Common myeloid progenitor, CD34-positive (primary cell): ENCODE measurements at regions not wholly inside any gene's neighbourhood (a gene's known extent, or its start where the extent isn't known, plus 50 kb on each side); places are given as distances from the start of the nearest gene placed in this dataset.

Experiments
- CTCF ChIA-PET: fragments of 350-600 bp; sonication (Branson Sonifier 250); formaldehyde crosslinking; loops from one replicate; lab custom pipeline; 2021; ENCODE audit warnings: antibody characterized with exemption; lab: Charles Lee
- POLR2A ChIA-PET: fragments of 350-600 bp; sonication (Branson Sonifier 250); formaldehyde crosslinking; loops from one replicate; lab custom pipeline; 2021; ENCODE audit warnings: antibody characterized with exemption; lab: Charles Lee
- DNase-seq, 3 donors: peaks; one replicate each; pipeline versions ENCODE4 v3.0.0 to v3.0.0-alpha.2; 2013
- H3K27ac ChIP-seq, 2 experiments: 1 replicate in 1 of 2; 2 replicates in 1 of 2; pipeline ENCODE4 v1.7.0; 2013; ENCODE audit warnings: inconsistent platforms in 2 of 2, low read length in 2 of 2, mild to moderate bottlenecking in 2 of 2, low read depth in 1 of 2, moderate library complexity in 1 of 2; ENCODE audit not compliant: severe bottlenecking in 2 of 2, insufficient read depth in 1 of 2, poor library complexity in 1 of 2
- H3K27me3 ChIP-seq, 5 experiments: replicated peaks in 2 of 5; 1 replicate in 3 of 5; 2 replicates in 2 of 5; pipeline versions ENCODE4 v1.6.1 to v1.7.0; 2013; ENCODE audit warnings: low read length in 4 of 5, mild to moderate bottlenecking in 2 of 5, moderate library complexity in 2 of 5, inconsistent platforms in 1 of 5; ENCODE audit not compliant: insufficient read depth in 5 of 5, control insufficient read depth in 4 of 5
- H3K36me3 ChIP-seq, 4 experiments: 1 replicate in 2 of 4; 2 replicates in 2 of 4; pipeline versions ENCODE4 v1.6.1 to v1.7.0; 2013; ENCODE audit warnings: low read length in 3 of 4, control low read depth in 1 of 4, mild to moderate bottlenecking in 1 of 4; ENCODE audit not compliant: control insufficient read depth in 4 of 4, insufficient read depth in 4 of 4
- H3K4me1 ChIP-seq, 4 experiments: 1 replicate in 3 of 4; 2 replicates in 1 of 4; pipeline versions ENCODE4 v1.6.1 to v1.7.1; 2013; ENCODE audit warnings: low read length in 3 of 4, mild to moderate bottlenecking in 3 of 4, control low read depth in 1 of 4, inconsistent platforms in 1 of 4, moderate library complexity in 1 of 4; ENCODE audit not compliant: control insufficient read depth in 4 of 4, insufficient read depth in 4 of 4; ENCODE audit errors: control extremely low read depth in 1 of 4
- H3K4me3 ChIP-seq, 7 experiments: 1 replicate in 4 of 7; 2 replicates in 3 of 7; pipeline versions ENCODE4 v1.5.1 to v1.7.0; 2013; ENCODE audit warnings: mild to moderate bottlenecking in 7 of 7, low read length in 6 of 7, moderate library complexity in 6 of 7, inconsistent platforms in 2 of 7, low read depth in 2 of 7, control low read depth in 1 of 7; ENCODE audit not compliant: insufficient read depth in 4 of 7, control insufficient read depth in 1 of 7; ENCODE audit errors: extremely low read depth in 1 of 7
- H3K9me3 ChIP-seq, 5 experiments: 1 replicate in 4 of 5; 2 replicates in 1 of 5; pipeline versions ENCODE4 v1.6.1 to v1.7.1; 2013; ENCODE audit warnings: low read length in 4 of 5, mild to moderate bottlenecking in 2 of 5, inconsistent platforms in 1 of 5, low read depth in 1 of 5, moderate library complexity in 1 of 5; ENCODE audit not compliant: control insufficient read depth in 4 of 5, insufficient read depth in 2 of 5; ENCODE audit errors: control extremely low read depth in 1 of 5
- WGBS: methylation state at CpG from one replicate; pipeline ENCODE4 v1.1.5; 2013; ENCODE audit not compliant: insufficient coverage; 5-methylcytosine and 5-hydroxymethylcytosine counted together

DNA sequence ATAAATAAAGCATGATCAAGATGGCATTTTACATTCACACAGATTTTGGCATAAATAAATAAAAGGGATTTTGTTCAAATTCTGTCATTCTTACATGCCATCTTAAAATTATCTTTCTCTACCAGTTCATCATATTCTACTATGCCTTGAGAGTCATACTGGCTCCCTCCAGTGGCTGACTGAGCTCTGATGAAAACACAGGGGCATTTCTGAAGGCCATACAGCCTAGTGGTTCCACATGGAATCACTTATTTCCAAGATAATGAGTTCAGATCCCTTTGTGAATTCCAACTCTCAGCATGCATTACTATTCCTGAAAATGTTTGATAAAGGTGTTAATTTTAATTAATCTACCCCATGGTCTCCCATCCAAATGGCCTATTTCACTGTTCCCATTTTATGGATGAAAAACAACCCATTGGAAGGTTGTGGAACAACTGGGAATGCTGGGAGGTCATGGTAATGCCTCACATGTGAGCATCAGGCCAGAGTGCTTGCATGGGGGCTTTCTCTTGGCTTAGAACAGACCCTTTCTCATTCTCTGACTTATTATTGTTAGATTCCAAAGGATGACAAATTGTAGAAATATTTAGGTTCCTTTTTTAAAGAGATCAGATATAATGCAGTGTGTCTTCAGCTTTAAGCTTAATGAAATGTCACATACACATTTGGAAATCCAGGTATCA, 622.4 kb upstream of the PKN2 start:
- no peak overlapping the region for H3K4me3 ChIP-seq
- no peaks in the 10 kb centered on the region for H3K9me3 ChIP-seq
- H3K36me3 ChIP-seq: no peaks in the 10 kb centered on the region
- ChIA-PET POLR2A (no interaction called here), CTCF (interaction anchor here (0.9 to 1.9 kb wide), 10 partner anchors 9 to 927 kb away, joined by 3 to 10 read pairs (median 4); no protein-coding TSS in a partner anchor)
- H3K4me1 ChIP-seq: peaks cover 0 to 14% (median 6%) of the 10 kb centered on the region in 4 experiments
- DNase-seq: peak; percentile 68 to 84 (median 81)
- H3K27me3 ChIP-seq: no peaks in the 10 kb centered on the region
- no peak overlapping the region for H3K27ac ChIP-seq

DNA sequence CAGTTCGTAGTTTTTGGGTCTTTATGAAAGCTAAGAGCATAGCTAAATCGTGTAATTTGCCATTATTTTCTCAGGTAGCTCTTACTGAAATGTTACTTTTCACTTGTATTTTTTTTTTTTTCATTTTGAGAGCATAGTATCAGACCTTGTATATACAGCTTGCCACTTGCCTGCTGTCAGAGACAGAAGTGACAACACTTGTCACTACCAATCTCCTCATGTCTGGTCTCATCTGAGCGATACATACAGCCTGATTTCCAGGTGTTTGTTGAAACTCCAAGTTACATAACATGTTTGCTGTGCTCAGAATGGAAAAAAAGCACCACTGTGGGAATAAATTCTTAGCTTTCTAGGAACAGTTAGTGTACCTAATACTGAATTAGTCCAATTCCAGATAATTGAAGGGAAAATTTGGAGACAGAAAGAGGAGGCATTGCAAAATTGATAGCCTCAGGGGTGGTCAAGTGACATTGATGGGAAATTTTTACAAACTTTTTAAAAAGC, 621.4 kb upstream of the PKN2 start:
- 100% methylated on average over 1 of the region's 3 CpGs for WGBS
- H3K27me3 ChIP-seq: no peaks in the 10 kb centered on the region
- H3K27ac ChIP-seq: no peak overlapping the region

DNA sequence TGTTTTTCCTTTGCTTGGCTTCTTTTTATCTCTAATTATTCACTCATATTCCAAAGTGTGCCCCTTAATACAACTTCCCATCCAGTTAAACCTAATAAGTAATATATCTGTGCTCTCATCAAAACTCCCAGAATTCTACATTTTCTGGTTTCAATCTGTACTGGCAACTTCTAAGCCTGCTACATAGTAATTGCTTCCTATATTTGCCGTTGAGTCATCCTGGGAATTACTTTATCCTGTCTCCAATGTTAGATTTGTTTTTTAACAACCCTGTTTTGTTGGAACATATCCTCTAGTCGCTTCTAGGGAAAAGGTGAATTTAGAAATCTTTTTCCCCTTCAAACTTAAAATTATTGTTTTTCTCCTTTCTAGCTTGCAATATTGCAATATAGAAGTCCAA, 620.5 kb upstream of the PKN2 start:
- H3K9me3 ChIP-seq: no peaks in the 10 kb centered on the region
- no peaks in the 10 kb centered on the region for H3K36me3 ChIP-seq
- CTCF ChIA-PET: interaction anchor here (0.6 to 2.1 kb wide), 6 partner anchors 8 to 932 kb away, joined by 3 to 6 read pairs (median 4); no protein-coding TSS in a partner anchor
- WGBS: no CpG with 5 or more reads among the region's 2 CpGs
- POLR2A ChIA-PET: interaction anchor here (0.6 kb wide), 1 partner anchor 741 kb away, joined by 3 read pairs; no protein-coding TSS in a partner anchor
- no peak overlapping the region for H3K4me3 ChIP-seq
- no peak overlapping the region for H3K27ac ChIP-seq
- H3K4me1 ChIP-seq: peaks cover 0 to 5% (median 2%) of the 10 kb centered on the region in 4 experiments
- DNase-seq: no peak
- no peaks in the 10 kb centered on the region for H3K27me3 ChIP-seq

More for the DNA sequence above, 621.4 kb upstream of the PKN2 start:
- ChIA-PET CTCF (interaction anchor here (0.7 to 2.1 kb wide), 6 partner anchors 9 to 931 kb away, joined by 3 to 6 read pairs (median 4); no protein-coding TSS in a partner anchor), POLR2A (interaction anchor here (0.5 kb wide), 1 partner anchor 779 kb away, joined by 3 read pairs; no protein-coding TSS in a partner anchor)
- Histone ChIP-seq H3K4me1 (peaks cover 0 to 14% (median 6%) of the 10 kb centered on the region in 4 experiments), H3K9me3 (no peaks in the 10 kb centered on the region), H3K36me3 (no peaks in the 10 kb centered on the region), H3K4me3 (no peak overlapping the region)
- DNase-seq: no peak

DNA sequence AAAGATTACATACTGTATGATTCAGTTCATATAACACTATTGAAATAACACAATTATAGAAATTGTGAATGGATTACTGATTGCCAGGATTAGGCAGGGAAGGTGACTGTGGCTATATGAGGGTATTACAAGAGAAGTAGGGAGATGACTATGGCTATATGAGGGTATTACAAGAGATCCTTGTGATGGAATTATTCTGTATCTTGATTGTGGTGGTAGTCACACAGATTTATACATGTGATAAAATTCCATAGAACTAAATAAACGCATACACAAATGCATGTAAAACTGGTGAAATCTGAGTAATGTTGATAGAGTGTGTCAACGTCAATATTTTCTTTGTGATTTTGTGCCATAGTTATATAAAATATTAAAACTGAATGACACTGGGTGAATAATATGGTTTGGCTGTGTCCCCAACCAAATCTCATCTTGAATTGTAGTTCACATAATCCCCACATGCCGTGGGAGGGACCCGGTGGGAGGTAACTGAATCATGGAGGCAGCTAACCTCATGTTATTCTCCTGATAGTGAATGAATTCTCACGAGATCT, 615.6 kb upstream of the PKN2 start:
- Histone ChIP-seq H3K27ac (no peak overlapping the region), H3K36me3 (no peaks in the 10 kb centered on the region), H3K4me1 (no peaks in the 10 kb centered on the region), H3K9me3 (no peaks in the 10 kb centered on the region), H3K4me3 (no peak overlapping the region), H3K27me3 (peaks cover 0 to 5% (median 0%) of the 10 kb centered on the region in 5 experiments)
- ChIA-PET POLR2A (no interaction called here), CTCF (interaction anchor here (1.0 kb wide), 1 partner anchor 115 kb away, joined by 3 read pairs; no protein-coding TSS in a partner anchor)
- DNase-seq: no peak
- 44% methylated on average over 1 of the region's 5 CpGs for WGBS

DNA sequence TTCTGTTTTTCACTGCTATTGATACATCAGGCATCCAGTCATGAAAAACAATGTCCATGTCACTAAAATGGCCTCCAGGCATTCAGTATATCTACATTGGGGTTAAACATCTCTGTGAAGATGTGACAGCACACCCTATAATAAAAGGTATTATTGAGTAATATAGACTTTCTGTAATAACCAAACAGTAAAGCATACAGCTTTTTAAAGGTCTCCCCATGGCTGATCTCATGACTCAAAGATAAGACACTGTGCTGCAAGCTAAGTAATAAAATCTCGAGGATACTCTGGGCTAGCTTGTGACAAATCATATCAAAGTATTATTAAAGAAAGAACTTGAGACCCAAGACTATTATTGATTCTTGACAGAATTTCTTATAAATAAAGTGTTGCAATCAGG, 613.1 kb upstream of the PKN2 start:
- Histone ChIP-seq H3K4me3 (no peak overlapping the region), H3K27ac (no peak overlapping the region), H3K27me3 (peaks cover 0 to 5% (median 0%) of the 10 kb centered on the region in 5 experiments), H3K36me3 (no peaks in the 10 kb centered on the region), H3K9me3 (no peaks in the 10 kb centered on the region), H3K4me1 (no peaks in the 10 kb centered on the region)
- WGBS: no CpG with 5 or more reads among the region's 1 CpG
- DNase-seq: no peak
- ChIA-PET POLR2A (no interaction called here), CTCF (interaction anchor here (2.3 kb wide), 1 partner anchor 10 kb away, joined by 7 read pairs; no protein-coding TSS in a partner anchor)

DNA sequence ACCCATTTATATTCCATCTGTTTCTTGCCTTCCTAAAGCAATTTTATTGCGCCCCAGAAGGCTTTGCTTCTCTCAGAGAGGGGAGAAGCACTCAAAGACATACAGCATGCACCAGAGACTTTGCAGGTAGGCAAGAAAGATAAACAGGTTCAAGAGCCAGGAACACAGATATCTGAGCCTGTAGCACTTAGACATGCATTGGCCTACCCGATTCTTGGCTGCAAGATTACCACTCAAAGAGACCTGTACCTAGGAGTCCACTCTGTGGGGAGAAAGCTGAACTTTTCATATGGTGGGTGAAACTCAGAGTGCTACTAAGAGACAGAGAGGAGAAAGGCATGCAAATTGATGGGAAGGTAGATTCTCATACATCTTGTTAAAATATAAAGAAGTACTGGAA, 609.4 kb upstream of the PKN2 start:
- Histone ChIP-seq H3K4me3 (no peak overlapping the region), H3K36me3 (no peaks in the 10 kb centered on the region), H3K27ac (no peak overlapping the region), H3K9me3 (no peaks in the 10 kb centered on the region), H3K27me3 (no peaks in the 10 kb centered on the region), H3K4me1 (no peaks in the 10 kb centered on the region)
- CTCF ChIA-PET: no interaction called here
- WGBS: 100% methylated on average over 2 of the region's 2 CpGs
- POLR2A ChIA-PET: no interaction called here
- no peak for DNase-seq

DNA sequence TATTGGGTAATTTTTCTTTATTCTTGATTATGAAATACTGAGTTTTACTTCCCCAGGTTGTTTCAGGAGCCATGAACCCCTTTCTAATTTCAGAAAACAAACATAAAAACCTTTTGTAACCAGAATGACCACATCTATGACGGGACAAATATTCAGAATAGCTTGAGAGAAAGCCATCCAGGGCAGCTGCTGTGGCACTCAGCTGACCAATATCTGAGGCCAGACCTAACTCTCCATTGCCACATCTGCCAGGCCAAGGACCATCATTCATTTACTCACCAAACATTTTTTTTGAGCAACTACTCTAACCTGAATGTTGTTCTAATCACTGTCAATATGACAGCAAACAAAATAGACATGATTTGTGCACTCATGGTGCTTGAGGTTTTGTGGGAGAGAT, 608.3 kb upstream of the PKN2 start:
- 80% methylated on average over 1 of the region's 1 CpG for WGBS

More for the DNA sequence above, 608.3 kb upstream of the PKN2 start:
- Histone ChIP-seq H3K27ac (no peak overlapping the region), H3K4me3 (no peak overlapping the region), H3K9me3 (no peaks in the 10 kb centered on the region), H3K36me3 (no peaks in the 10 kb centered on the region), H3K4me1 (no peaks in the 10 kb centered on the region), H3K27me3 (no peaks in the 10 kb centered on the region)
- POLR2A ChIA-PET: interaction anchor here (0.6 to 0.7 kb wide), 2 partner anchors 784 to 1522 kb away, joined by 3 read pairs; no protein-coding TSS in a partner anchor
- CTCF ChIA-PET: no interaction called here
- no peak for DNase-seq
